ENCODE measurements at regions not wholly inside any gene's neighbourhood (a gene's known extent, or its start where the extent isn't known, plus 50 kb on each side); places are given as distances from the start of the nearest gene placed in this dataset.

DNA sequence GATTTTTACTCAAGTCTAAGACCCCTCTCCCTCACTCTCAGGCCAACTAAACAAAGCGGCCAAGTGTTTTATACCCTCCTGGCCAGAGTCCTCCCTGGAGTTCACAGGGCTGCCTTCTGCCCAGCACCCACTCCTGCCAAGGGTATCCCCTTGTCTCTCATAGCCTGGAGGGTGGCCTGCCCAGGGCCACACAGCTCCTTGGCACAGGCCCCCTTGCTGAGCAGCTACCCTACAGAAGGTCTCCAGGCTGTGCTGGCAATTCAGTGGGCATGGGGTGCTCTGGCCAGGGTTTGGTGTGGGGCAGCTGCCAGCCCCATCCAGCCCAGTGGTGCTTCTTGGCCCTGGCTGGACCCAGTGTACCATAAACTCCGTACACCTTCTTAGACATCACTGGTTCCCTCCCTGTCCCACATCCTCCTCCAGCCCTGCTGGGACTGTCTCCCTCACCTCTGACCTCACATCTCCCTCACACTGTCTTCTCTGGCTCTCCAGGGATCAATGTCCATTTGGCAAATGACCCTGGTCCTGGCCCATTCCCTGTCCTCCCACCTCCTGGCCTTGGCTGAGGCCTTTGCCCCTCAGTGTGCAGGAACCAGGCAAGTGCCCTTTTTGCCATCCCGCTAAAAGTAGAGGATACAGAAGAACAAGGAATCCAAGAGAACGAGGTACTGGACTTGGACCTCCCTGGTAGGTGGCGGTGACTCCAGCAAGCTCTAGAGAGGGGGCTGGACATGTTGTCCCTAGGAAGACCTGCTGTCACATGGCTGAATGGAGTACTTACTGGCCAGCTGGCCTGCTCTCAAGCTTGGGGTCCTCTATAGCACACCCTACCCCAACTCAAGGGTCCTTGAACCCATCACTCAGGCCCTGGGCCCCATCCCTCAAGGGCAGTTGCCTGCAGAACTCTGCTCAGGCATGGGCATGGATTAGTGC is 50.0 kb upstream of the TRPM1 start:
- no peak for DNase-seq

DNA sequence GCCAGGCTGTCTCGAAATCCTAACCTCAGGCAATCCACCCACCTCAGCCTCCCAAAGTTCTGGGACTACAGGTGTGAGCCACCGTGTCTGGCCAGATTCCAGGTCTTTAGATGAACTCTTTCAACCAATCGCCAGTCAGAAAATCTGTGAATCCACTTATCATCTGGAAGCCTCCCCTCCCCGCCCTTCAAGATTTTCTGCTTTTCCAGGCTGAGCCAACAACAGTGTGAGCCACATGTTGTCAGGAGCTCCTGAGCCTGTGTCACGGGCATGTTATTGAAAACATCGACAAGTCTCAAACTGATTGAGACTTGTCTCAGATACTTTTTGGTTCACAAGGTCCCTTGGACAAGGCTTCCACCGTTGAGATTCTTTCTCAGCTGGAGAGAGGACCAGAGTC is 52.0 kb upstream of the TRPM1 start:
- no peak for DNase-seq

DNA sequence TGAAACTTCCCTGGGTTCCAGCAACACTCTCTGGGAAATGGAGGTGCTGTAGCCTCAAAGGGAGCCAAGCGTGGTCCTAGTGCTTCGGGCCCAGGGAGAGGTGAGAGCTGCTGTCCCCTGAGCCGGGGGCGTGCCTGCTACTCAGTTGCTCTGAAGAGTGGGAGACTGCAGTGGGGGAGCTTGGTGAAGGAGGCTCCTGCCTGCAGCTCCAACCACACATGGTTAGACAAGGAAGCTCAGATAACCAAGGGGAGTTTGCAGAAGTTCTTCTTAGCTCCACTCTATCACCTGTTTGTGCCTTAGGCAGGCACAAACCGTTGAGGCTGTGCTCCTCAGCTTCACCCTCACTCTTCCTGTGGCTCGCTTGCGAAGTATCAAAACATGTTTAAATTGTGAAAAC is 53.6 kb upstream of the TRPM1 start:
- no peak for DNase-seq

DNA sequence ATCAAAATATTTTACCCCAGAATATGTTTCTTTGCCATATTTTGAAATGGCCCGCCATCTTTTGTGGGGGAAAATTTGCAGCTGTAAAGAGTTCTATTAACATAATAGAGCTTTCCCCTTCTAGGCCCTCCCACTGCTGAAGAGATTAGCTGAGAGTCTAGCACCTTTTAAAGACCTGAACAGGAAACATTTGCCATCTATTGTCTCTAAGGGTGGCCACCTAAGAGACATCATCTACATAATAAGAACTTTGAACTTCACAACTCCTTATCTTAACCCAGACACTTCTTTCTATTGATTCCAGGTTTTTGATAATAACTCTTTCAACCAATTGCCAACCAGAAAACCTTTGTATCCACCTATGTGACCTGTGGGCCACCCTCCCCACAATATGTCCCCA is 54.7 kb upstream of the TRPM1 start:
- no peak for DNase-seq

DNA sequence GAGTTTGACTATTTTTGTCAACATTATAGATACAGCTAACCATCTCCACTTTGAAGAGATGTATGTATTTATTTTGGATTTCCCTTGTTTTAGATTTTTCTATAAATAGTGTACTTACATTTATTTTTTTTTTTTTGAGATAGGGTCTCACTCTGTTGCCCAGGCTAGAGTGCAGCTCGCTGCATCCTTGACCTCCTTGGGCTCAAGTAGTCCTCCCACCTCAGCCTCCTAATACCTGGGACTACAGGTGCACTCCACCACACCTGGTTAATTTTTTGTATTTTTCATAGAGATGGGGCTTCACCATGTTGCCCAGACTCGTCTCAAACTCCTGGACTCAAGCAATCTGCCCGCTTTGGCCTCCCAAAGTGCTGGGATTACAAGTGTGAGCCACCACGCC is 55.3 kb upstream of the TRPM1 start:
- no peak for DNase-seq

DNA sequence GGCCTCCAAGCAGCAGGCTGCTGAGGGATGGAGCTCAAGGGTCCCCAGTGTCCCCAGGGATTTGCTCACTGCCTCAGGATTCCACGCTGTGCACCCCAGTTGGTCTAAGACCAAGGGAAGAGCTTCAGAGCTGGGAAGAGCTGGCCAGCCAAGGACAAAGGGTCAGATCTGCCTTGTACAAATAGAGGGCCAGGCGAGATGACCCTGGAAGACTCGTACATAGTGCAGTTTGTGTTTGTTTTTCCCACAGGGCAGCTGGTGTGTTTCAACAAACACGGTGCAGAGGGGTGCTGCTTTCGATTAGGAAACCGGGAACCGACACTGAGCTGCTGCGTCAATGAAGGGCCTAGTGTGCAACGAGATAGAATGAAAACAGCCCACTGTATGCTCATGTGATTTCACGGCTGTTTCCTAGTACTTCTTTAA is 56.1 kb upstream of the TRPM1 start:
- no peak for DNase-seq

DNA sequence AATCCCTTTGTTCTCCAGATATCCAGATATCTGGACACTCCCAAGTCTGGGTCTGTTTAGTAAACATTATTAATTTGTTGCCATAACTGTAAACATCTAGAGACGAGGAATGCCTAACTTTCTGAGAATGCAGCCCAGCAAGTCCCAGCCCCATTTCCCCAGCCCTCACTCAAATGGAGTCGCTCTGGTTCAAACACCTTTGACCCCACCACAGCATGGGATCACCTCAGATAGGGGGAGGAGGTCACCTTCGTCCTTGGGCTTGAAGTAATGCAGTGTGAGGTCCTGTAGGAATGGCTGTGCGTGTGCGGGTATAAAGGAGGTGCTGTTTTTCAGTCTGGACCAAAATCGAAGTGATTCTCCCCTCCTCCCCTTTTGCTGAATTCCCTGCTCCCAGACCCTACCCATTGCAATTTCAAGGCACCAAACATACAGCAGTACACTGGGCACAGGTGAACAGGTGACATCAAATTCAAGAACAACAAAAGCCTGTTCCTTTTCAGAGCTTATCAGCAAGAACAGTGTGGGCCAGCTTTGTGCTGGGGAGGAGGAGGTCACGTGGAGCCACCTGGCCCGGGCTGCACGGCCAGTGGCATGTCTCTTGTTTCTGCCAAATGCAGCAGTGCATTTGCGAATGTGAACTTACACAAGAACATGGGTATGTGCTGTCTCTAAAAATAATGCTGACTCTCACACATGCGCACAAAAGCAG is 57.5 kb upstream of the TRPM1 start:
- DNase-seq, result no peak

DNA sequence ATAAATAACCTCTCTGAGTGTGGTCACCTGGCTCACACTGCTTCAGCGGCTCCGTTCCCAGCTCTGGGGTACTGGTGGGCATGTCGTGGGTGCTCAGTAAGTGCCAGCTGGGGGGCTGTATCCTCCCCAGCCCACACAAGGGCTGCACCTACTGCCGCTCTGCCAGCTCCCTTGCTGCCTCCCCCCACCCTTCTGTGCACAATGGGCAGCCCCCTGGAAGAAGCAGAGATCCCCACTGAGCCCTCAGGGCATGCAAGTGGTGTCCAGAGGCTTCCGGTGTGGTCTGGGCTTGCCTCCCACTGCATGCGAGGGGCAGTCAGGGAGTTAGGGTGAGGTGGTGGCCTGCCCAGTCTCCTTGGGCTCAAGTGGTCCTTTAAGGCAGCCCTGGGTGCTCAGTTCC is 58.3 kb upstream of the TRPM1 start:
- no peak for DNase-seq

DNA sequence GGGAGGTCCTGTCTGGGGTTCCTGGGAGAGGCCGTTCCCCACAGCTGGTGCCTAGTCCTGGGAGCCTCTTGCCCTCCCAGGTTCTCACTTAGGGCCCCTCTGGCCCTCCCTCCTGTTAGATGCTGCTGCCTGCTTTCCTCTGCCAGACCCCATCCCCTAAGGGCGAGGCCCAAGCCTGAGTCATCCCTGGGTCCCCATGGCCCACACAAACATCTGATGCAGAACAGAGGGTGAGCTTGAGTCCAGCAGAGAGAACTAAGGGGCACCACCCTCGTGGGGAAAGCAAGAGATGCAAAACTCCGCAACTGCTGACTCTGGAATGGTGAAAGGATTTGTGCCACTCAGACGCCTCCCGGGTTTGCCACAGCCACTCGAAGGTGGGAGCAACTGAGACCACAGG is 58.8 kb upstream of the TRPM1 start:
- no peak for DNase-seq

DNA sequence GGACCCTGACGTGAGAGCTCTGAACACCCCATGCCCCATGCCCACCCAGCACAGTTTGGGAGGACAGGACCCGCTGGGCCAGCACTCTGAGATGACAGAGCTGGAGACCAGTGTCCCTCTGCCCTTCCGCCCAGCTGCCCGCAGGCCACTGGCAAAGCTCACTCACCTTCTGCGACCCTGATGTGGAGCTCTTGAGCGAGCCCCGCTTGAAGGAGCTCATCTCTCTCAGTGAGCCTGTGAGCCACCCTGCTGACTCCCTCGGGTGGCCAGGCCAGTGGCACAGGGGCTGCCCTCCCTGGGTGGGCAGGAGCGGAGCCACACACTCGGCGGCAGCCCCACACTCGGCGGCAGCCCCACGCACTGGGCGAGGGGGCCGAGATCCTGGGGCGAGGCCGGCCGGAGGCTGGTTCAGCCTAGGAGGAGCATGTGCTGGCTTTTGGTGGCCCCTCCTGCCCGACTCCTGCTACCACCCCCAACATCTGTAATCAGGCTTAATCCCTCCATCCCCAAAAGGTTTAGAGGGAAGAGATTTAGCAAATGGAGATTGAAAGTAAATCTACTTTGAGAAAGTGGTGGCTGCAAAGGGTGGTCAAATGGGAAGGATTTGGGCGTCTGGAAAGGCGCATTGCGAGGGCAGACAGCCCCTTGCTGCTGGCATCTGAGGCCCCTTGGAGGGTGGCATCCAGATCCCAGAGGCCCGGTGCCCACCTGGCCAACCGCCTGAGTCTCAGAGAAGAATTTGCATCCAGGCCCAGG is 59.4 kb upstream of the TRPM1 start:
- DNase-seq, result no peak

DNA sequence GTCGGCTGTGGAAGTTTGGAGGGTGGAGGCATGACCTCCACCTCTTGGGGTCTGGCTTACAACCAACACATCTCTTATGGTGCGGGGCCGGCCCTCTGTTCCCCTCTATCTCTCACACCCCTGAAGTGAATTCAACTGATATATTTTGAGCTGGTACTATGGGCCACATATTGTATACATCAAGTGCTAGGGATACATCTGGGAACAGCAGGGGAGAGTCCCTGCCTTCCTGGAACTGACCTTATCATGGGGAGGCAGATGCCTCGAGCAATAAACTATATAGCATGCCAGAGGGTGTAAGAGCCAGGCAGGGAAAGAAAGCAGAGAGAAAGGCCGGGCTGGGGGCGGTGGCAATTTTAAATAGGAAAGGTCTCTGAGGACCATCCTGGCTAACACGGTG is 60.4 kb upstream of the TRPM1 start:
- DNase-seq, result no peak

DNA sequence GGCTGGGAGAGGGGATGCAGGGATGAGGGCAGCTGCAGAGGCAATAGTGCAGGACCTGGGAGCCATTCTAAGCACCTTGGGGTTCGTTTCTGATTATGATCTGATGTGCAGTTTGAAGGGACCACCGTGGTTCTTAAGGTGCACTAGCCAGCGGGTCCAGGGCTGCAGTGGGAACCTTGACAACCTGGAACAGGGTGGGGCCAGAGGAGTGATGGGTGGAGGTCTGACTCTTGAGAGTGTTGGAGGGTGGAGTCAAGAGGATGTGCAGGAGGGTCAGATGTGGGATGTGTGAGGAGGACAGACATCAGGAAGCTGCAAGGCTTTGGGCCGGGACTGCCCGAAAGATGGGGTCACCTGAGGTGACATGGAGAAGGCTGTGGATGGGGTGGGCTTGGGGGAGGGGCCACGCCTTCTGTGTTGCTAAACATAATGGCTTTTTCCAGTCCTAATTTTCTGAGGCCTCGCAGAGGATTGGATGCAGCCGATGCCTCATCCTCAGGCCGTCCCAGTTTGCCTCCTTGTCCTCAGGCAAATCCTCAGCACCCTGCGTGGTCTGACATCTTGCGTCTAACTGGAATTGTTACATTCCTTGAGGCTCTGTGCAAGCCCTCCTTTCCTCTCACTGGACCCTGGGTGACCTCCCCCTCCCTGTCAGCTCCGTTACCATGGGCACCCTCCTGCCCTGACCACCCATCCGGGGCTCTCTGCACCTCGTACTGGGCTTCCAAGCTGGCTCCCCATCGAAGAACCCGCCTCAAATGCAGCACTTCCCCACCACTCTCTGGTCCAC is 61.4 kb upstream of the TRPM1 start:
- DNase-seq, result no peak

DNA sequence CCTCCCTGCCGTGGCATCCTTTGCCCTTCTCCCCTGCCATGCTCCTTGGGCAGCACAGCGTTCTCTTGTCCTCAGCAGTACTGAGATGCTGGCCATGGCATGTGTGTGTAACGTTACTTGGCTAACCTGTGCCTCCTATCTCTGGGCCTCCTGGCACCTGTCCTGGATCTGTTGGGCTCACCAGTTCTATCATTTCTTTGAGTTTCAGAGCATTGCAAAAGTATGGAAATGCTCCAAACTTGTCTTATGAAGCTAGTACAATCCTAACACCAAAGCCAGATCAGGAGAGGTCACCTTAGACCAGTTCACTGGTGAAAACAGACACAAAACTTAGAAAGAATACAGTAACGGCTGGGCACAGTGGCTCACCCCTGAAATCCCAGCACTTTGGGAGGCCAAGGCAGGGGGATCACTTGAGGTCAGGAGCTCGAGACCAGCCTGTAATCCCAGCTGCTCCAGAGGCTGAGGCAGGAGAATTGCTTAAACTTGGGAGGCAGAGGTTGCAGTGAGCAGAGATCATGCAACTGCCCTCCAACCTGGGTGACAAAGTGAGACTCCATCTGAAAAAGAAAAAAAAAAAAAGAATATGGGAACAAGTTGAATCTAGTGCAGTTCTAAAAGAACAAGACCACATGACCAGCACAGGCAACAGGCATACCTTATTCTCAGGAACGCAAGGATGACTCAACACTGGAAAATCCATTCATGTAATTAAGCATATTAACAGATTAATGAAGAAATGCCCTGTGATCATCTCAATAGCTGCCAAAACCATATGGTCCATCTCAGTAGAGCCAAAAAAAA is 62.4 kb upstream of the TRPM1 start:
- DNase-seq, result no peak

DNA sequence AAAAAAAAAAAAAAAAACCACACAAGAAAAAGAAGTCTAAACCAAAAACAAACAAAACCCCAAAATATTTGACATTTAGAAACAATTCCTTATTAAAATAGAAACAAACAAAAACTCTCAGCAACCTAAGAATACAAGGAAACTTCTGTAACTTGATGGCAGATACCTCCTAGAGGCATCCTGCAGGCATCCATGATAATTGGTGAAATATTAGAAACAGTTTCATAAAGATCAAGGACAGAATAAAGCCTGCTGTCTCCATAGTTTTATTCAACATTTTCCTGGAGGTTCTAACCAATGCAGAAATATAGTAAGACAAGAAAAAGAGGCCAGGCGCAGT is 63.0 kb upstream of the TRPM1 start:
- DNase-seq, result no peak

DNA sequence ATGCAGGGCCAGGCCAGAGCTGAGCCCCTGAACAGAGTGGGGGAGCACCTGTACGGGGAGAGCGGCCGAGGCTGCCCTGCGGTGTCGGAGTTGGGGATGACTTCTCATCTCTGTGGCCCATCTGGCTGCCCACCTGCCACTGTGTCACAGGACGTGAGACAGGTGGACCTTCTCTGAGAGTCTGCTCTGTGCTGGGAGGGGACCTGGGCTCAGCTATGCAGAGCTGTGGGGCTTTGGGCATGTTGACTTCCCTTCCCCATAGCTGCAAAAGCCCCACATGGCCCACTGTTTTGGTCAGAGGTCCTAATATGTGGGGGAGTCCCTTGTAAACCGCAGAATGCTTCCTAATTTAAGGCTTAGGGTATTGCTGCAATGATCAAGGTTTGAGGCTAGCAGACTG is 68.0 kb upstream of the TRPM1 start:
- no peak for DNase-seq

DNA sequence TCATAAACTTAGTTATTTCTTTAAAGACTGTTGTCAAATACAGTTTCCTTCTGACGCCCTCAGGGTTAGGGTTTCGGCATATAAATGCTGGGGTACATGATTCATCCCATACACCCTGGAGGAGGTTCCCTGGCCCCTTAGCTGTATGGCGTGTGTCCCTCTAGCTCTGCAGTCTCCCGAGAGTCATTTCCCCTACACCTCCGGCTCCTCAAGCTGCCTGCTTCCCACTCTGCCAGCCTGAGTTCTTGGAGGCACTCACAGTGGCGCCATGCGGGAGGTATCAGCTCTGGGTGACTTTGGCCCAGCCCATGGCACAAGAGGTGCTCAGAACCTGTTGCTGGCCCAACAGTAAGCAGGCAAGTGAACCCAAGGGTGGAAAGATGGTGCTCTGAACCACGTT is 70.2 kb upstream of the TRPM1 start:
- no peak for DNase-seq

DNA sequence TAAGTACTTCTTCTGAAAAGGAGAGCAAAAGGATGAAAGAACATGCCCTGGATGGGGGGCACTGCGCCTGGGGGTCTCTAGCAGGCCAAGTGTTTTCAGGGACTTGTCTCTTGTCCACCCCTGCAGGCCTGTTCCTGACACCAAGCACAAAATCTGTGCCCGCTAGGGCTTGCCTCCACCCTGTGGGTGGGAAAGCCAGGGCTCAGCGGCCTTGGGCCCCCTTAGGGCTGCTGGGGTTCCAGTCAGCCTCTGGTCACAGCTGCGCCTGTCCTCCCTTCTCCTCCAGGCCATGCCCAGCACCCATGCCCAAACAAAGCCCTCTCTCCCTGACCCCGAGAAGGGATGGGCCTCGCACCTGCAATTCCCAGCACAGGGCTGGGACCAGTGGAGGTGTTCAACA is 71.1 kb upstream of the TRPM1 start:
- no peak for DNase-seq

DNA sequence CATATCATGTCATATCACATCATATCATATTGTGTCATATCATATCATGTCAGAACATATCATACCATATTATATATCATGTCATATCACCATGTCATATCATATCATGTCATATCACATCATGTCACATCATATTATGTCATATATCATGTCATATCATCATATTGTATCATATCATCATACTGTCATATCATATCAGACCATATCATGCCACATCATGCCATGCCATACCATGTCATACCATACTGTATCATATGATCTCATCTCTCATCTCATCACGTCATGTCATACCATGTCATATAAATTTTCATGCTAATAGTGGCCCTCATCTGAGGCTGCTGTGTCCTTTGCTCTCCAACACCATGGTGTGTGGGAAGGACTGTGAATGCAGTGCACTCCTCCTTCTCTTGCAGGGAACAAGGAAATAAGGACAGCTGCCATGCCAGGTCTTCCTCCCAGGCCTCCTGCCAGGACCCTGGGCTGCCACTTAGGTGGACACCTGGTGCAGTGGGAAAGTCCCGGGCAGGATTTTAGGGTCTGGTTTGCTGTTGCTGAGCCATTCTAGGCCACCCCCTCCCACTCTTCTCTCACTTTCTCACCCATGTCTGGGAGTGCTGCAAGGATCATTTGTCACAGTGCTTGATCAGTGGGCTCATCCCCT is 72.4 kb upstream of the TRPM1 start:
- DNase-seq, result no peak

DNA sequence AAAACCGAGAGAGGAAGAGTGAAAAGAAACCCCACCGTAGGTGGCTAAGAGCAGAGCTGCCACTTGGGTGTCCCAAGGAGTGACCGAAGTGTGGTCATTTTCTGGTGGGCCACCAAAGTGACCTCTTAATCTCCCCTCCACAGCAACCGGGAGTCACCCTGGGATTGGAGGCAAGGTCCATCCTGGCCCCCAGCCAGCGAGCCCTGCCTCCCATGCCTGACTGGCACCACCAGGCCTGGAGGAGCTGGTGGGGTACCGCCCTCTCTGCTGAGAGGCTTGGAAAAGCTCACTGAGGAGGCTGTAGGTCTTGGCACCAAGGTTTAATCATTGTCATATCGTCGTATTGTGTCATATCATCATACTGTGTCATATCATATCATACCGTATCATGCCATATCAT is 74.0 kb upstream of the TRPM1 start:
- DNase-seq, result no peak

DNA sequence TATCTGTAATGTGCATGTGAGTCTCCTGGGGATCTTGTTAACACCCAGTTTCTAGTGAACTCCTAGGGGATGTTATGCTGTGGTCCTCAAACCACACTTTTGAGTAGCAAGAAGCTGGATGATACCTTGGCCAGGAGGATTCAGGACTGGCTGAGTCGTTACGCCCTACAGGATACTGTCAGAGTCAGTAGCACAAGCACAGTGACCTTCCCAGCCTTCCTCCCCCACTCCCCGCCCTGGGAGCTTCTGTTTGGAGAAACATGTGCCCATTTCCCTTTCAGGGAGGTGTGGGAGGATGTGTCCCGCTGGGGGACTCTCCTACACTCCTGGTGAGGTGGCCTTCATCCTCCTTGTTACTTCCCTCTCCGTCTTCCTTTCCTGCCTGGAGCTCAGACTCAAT is 76.4 kb upstream of the TRPM1 start:
- DNase-seq, result no peak

DNA sequence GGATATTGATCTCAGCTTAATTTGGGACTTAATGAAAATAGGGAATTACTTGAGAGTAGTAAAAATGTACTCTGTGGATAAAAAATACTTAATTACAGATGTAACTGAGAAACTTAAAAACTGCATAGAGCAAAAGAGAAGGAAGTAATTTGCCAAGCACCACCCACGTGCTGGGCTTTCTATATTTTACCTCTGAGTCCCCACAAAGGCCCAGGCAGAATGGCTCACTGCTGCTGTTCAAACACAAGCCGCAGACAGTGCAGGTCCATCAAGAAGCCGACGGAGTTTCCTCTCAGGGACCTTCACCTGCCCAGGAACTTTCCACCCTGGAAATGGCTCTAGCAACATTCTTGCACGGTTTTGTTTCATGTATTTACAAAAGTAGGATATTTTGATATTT is 77.2 kb upstream of the TRPM1 start:
- no peak for DNase-seq

DNA sequence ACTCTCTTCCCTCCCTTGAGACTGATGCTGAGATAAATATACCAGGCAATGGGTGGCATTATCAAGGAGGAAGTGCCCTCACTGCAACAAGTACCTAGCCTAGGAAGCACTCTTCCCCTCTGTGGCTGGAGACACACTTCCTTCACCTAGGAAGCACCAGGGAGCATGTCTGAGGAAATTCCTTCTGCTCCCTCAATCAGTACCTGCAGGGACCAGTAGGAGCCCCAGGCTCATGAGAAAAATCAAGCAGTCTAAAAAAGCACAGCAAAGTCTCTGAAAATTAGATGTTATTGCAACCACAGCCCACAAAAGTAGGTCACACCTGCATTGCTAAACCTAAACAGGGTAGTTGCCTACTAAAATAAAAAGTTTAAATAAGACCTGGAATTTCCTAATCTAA is 78.2 kb upstream of the TRPM1 start:
- no peak for DNase-seq

Measured in stimulated activated CD4-positive, alpha-beta T cell treated with anti-CD3 and anti-CD28 coated beads, Interleukin-2, amount 100 ng/mL, for 48 hours (primary cell).